ENCODE measurements at regions not wholly inside any gene's neighbourhood (a gene's known extent, or its start where the extent isn't known, plus 50 kb on each side); places are given as distances from the start of the nearest gene placed in this dataset.
"Not testable (repeated sequence)": the region's sequence is repeated elsewhere in the genome, so short reads cannot be mapped to it uniquely, and the experiment has no call there.

DNA sequence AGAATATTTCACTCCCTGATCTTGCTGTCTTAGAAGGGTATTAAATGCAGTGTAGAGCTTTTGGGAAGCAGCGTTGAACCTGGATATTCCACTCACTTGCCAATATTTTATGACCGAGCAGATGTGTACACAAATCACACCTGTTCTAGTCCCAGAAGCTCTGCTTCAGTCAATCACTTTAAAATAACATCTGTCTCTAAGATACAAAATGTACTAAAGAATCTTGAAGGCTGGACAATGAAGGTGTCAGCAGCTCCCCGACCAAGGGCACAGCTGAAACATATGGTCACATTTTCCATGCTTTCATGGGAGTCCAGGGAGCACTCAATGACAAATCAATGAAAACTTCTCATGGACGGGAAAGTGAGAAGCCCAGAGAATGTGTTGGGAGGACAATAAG is 668.3 kb downstream of the PRIM2 start:
- peak; percentile 71 for DNase-seq

DNA sequence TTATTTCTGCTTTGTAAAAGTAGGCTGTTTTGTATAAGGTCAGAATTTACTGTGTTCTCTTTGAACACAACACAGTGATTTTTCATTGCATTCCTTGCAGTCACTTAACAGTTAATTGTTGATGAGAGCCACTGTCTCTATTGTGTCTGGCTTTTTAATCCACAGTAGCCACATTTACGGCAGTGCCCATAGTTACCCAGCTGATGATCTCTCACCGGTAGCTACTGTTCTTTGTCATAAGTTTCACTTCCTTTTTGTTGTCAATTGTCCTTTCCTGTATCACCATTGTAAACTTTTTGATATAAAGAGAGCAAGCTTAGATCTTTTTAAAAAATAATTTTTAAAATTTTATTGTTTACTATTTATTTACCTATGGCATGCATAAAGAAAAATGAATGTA is 669.2 kb downstream of the PRIM2 start:
- DNase-seq, result not testable (repeated sequence)

DNA sequence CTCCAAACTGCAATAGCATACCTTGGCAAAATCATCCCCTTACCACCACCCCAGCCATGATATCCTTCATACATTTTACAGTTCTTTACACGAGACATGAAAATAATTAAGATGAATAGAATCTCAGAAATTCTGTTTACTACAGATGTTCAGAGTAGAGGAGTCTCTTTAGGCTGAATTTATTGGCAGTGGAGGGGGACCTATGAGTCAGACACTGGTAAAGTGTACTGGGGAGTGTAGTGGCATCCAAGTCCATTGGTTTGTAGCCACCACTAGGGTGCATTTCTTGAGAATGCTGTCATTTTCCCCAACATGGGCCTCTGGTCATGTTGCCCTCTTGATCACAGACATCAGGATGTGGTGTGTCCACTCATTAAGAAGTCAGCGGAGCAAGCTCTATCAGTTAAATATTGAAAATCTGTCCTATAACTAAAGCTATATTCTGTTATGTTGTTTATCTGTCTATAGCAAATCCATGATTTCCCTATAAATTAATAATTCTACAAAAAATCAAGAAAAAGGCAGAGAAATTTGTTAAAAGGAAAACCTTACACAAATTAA is 672.2 kb downstream of the PRIM2 start:
- DNase-seq, result not testable (repeated sequence)

DNA sequence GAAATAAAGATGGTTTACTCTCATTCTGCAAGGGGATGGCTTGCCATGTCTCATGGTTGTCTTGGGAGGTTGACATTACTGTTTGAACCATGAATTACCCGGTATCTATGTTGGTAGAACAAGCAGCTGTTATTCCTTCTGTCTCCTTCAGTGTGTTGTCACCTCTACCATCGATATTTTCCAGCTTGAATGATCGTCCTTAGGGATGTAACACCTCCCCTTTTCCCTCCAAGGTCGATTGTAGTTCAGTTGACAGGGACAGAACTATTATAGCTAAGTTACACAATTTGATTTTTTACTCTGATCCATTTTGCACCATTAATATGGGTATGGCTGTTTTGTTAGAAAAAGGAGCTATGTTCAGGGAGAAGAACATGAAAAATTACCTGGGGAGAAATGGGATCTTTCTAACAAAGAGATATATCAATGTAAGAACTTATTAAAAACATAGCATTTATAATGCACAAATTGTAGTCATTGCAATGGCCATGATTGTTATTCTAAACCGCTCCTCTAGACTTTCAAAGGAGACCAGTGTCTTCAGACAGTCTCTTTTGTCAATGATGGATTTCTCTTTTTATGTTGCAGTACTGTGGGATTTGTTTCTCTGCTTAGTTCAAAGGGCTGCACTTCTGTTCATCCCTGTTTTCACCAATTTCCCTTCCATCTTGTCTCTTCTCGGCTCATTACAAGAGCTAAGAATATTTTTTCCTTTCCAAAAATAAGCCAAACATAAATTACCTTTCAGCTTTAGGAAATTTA is 681.6 kb downstream of the PRIM2 start:
- DNase-seq, result not testable (repeated sequence)

DNA sequence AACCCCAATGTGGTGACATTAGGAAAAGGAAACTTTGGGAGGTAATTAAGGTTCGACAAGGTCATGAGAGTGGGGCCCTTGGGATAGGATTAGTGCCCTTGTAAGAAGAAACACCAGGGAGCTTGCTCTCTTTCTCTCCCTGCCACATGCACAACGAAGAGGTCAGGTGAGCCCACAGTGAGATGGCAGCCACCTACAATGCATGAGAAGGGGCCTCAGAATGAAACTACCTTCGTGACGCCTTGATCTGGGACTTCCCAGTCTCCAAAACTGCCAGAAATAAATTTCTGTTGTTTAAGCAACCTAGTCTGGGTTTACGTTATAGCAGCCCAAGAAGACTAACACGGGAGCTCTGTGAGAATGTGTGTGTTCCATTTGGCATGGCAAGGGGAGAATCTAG is 682.8 kb downstream of the PRIM2 start:
- DNase-seq, result not testable (repeated sequence)

DNA sequence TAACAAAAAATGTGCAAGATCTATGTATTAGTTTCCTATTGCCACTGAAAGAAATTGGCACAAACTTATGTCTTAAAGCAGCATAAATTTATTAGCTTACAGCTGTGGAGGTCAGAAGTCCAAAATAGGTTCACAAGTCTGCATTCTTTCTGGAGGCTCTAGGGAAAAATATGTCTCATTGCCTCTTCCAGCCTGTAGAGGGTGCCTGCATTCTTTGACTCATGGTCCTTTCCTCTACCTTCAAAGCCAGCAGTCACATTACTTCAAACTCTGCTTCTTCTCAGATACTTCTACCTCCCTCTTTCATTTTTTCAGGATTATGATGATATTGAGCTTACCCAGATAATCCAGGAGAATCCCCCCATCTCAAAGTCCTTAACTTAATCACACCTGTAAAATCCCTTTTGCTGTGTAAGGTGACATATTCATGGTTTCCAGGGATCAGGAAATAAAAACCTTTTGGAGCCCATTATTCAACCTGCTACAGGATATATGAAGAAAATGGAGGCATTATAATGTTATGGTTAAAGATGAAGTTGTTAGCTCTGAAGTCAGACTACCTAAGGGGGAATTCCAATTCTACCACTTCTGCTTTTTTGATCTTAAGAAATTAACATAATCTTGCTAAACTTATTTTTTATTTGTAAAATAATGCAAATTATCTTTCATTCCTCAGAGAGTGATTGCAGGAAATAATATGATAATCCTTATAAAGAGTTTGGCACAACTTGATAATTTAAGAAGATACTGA is 686.2 kb downstream of the PRIM2 start:
- not testable (repeated sequence) for DNase-seq

DNA sequence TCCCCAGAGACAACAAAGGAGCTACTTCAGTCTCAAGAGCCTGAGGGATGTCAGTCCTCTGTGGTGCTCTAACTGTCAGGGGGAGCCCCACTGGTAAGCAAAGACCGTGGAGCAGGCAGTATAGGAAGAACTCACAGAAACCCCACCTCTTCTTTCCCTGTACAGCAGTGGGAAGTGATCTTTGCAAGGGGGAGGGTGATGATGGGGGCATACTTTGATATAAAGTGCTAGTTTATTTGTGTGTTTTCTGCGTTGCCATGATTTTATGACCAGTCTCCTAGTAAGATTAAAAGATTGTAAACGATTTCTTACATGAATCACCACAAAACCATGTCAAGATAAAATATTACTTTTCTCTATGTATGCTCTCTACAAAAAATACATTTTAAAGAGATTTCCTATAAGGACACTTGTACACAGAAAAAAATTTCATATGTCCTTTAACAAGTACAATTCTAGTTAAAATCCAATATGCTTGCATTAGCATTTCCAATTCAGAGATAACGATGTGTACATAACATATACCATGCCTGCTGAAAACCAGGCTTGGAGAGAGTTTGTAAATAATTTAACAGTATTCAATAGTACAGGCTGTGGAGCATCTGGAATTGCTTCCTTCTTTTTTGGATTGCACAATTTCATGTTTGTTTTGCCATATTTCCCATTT is 690.0 kb downstream of the PRIM2 start:
- DNase-seq, result not testable (repeated sequence)

DNA sequence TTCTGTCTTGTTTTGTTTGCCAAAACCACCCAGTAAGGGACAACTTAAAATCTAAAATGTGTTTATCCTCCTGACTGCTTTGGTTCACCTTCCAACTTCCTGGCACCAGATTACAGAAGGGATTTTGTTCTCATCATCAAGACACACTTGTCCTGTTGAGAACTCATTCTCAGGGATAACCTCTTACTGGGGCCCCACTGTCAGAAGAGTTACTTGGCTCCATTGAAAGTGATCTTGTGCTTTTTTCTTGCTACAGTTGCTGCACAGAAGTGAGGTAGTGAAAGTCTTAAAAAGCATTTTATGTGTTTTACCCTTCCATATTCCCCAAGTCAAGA is 690.5 kb downstream of the PRIM2 start:
- peak; percentile 28 for DNase-seq

DNA sequence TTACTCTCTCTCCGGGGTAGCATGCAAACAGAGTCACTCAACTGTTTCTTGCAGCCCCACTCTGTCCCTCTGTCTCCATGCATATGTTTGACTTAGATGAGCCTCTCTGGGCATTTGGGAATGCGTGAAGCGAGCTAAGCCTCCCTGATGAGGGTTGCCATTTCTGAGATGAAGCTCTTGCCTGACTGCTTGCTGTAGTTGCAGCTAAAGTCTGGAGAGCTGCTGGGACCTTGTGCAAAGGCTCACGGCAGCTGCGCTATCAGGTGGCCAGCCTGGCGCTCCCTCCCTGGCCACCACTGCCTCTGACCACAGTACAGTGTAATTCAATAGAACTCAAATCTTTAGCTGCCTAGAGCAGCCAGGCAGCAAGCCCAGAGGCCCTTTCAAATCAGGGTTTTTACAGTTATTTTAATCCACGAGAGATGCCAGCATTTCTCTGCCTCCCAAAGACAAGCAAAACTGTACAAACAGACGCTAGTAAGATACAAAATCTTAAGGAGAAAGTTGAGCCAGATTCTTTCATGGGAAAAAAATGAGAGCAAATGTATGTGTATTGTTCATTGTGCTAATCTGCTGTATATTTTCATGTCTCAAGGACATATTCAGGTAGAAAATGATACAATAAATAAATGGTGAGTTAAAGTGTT is 694.6 kb downstream of the PRIM2 start:
- peak; percentile 86 for DNase-seq

DNA sequence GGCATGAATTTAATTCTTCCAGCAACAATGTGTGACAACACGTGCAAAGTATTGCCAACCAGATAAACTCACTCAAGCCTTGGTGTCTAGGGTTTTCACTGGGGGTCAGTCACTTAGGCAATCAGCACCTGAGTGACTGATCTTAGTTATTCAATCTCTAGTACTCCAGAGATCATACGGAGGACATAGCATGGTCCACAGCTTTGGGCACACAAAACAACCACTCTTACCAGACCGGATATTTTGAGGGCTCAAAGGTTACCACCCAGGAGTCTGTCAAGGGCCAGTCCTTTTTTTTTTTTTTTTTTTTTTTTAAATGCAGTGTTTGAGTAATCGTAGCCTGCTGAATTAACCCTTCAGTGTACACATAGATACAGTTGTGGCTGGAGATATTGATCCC is 699.2 kb downstream of the PRIM2 start:
- DNase-seq, result not testable (repeated sequence)

DNA sequence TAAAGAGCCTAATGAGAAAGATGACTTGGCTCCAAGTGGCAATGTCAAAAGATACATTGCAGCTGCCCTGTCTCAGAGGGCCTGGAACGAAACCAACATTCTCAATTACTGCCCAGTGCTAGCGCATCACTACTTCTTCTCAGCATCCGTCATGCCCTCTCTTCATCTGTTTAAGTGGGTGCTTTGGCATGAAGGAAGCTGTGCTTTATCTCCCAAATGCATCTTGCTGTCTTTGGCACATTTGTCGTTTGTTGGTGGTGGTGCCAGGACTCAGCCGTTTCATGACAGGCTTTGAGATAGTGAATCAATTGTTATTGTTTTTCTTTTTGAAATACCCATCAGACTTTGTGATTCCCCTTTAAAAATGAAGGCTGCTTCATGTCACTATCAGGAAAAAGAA is 710.8 kb downstream of the PRIM2 start:
- DNase-seq, result peak; percentile 85

DNA sequence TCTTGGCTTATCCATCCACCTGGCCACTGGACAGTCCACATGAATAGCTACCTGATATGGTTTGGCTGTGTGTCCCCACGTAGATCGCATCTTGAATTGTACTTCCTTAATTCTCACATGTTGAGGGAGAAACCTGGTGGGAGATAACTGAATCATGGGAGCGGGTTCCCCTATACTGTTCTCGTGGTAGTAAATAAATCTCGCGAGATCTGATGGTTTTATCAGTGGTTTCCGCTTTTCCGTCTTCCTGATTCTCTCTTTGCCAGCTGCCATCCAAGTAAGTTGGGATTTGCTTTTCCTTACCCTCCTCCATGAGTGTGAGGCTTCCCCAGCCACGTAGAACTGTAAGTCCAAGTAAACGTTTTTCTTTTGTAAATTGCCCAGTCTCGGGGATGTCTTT is 720.8 kb downstream of the PRIM2 start:
- DNase-seq, result not testable (repeated sequence)

DNA sequence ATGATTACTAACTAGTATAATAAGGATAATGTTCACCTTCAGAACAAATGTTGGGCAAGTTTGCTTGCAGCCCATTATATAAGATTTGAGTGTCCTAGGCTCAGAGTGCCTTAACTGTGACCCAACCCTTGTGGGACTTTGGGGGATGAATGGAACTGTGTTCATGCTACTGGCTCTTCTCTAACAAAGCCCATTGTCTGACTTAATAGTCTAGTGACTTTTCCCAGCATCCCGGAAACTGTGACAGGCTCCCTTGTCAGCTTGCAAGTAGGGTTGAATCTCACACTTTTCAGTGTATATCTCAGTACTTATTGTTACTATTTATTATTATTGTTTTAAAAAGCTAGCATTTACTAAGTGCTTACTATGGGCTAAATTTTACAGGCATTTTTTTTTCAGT is 729.2 kb downstream of the PRIM2 start:
- not testable (repeated sequence) for DNase-seq

DNA sequence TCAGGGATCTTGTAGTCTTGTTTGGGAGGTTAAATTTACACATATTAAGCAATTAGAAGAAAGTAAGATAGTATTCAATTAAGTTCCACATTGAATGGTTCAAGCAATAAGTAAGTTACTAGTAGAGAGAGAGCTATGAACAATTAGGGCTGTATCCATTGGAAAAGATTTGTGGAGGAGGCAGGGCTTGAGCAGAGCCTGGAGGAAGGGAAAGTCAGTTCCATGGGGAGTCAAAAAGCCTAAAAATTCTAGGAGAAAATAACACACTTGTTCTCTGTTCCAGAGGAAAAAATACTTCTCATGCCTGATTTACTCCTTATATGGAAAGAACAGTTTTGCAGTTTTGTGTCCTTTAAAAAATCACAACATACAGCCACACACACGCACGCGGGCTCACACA is 730.0 kb downstream of the PRIM2 start:
- DNase-seq, result not testable (repeated sequence)

DNA sequence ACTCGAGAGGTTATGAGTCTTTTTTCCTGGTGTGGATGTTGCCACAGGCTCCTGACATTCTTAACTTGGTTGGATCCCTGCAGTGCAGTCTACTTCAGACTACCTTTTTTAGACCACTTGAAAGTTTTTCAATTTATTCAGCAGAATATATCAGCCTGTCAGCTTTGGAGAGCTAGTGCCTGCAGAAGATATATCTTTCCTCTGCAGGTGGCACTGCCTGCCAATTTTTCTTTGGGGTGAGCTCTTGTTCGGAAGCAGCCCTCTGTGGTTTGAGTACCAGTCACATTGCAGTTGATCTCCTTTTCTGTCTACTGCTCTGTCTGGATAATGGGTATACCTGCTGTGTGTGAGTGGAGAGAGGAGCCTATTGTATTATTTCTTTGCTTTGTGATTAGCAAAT is 730.4 kb downstream of the PRIM2 start:
- not testable (repeated sequence) for DNase-seq

DNA sequence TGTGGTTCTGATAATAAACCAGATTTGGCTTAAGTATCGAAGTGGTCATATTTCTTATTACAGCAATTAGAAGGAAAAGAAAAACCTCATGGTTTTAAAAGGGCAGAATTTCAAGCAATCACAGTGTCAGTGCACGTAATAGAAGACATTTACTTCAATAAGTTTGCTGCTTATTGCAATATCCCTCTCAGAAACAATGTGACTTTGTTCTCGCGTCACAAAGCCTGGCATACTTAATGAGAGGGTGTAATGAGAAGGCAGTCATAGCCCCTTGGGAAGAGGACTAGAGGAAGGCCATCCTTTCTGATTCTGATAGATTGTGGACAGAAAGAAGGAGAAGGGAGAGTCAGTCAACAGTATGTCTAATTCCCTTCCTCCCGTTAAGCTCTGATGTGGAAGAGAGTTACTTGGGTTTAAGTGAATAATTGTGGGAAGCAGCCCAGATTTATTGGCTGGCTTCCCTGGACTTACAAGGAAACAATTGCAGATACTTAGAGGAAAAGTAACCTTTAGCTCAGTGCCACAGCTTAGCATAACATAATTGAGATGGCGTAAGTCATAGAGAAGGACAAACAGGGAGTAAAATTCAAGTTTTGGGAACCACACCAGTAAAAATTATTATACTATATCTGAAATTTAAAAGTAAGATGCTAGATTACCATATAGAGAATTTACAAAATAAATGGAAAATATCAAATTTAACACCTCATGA is 738.2 kb downstream of the PRIM2 start:
- not testable (repeated sequence) for DNase-seq

DNA sequence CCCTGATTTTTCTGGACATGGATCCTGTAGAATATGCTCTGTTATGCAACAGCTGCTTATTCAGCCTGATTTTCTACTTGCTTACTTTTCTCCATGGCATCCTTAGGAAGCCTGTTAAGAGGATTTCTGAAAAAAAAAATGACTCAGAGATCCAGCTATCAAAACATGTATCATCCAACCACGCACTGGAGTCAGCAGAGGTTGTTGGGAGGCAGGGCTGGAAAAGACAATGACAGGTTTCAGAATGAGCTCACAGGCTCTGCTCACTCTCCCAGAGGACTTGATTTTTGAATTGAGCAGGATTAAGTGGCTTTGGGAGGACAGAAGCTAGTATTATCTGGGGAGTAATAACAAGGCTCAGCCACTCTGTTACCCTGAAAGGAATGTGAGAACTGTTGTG is 742.3 kb downstream of the PRIM2 start:
- DNase-seq, result peak; percentile 39

DNA sequence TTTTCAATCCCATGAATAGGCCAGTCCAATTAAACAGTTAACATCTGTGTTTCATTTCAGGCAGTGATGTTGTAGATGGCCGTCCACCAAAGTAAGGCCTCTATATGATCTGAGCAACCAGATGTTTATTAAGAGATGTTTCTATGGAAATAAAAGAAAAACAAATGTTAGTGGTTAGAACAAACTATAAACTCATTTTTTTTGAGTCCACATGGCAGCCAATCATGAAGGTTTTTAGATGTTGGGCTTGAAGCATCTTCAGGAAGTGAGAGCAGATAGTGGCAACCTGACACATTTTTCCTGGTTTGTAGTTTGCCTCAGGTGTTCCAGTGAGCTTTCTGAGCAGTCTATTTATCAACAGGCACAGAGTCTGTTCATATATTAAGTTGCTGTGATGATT is 746.1 kb downstream of the PRIM2 start:
- not testable (repeated sequence) for DNase-seq

DNA sequence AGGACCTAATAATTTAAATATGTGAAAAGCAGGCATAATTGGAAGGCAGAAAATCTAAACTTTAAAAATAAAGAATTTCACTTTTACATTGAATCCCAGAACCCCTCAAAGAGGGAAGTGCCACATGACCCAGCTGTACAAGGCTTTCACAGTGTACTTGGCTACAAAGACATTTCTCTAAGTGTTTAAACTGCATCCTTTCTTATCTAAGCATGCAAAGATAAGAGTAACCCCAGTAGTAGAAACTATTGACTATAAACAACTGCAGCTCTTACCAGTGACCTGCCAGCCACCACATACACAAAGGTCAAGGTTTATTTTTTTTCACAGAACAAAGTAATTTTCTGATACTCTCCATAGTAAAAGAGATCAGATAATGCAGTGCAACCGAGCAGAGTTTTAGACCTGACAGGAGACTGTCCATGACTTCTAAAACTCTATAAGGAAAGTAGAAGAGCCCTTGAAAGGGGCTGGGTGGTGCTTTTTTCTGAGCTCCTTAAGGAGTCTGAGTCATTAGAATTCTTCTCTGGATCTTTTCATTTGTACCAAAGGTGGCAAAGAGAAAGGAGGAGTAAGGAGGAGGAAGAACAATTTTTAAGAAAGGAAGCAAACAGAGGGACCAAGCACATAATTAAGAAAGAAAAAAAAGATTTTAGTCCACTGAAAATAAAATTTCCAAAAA is 750.6 kb downstream of the PRIM2 start:
- not testable (repeated sequence) for DNase-seq

DNA sequence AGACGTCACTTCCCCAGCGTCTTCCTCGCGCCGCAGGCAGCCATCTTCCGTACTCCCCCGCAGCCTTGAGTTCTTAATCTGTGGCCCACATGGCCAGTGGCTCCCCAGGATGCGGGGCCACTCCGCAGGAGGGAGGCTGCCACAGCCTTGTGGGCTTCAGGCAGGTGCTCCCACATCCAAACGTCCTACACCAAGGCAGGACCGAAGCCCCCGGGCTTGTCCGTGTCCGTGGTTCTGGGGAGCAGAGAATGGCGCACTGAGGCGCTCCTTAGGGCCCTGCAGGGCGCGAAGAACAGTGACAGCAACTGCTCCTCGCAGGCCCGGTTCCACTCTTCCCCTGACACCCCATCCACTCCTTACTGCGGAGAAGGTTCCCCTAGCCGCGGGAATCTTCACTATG is 755.8 kb downstream of the PRIM2 start:
- DNase-seq, result no peak

DNA sequence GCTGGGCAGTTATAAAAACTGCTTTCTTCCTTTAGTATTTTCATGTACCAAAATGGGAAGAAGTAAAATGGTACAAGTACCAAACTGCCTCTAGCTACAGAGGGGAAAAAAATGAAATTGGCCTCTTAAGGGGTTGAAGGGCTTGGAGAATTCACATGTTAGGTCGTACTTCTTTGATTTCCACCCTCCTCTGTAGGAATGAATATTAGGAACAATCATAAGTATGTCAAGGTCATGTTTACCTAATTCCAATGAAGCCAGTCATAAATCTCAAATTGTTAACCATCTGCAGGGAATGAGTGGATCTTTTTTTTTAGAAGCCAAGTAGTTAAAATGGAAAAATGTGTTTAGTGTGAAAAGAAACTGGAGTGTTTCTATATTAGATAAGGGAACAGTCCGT is 772.6 kb downstream of the PRIM2 start:
- not testable (repeated sequence) for DNase-seq
